ENCODE measurements at regions not wholly inside any gene's neighbourhood (a gene's known extent, or its start where the extent isn't known, plus 50 kb on each side); places are given as distances from the start of the nearest gene placed in this dataset.

DNA sequence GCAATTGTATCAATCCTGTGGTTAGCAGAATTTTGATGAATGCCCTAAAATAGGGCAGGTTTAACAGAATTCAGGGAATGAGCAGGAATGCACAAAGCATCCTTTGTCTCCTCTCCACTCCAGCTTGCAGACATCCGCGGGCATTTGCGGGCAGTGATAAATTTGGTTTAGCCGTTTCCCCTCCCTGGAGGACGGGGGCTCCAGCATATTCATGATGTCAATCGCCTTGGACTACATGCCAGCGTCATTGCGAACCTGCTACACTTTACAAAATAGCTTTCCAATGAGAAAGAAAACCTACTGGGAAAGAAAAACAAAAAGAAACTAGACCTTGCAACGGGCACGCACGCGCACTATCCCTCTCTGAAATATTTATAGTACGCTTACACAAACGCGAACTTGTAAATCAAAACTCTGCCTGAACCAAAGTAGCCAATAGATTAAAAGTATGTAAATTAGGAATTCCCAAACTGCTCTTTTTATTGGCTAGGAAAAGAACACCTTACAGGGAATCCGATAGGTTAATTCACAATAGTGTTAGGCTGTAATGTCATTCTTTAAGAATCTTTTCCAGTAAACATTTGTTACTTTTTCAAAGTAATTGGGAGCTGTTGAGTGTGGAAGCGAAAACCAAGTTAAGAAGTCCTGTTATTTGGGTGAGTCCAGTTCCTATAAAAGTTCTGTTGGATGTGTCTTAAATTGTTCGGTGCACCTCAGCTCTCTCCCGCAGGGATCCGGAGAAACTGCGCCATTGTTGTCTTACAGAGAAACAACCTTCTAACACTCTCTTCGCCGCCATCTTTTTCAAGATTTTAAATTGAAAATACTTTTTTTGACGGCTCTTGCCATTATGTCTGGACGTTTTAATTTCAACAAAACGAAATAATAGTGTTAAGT, 136.7 kb downstream of the HFE start:
- H3K4me3 ChIP-seq (ENCODE audit: low read depth, low read length): peak overlapping the region; percentile 69
- TF ChIP-seq, protein P1, sequence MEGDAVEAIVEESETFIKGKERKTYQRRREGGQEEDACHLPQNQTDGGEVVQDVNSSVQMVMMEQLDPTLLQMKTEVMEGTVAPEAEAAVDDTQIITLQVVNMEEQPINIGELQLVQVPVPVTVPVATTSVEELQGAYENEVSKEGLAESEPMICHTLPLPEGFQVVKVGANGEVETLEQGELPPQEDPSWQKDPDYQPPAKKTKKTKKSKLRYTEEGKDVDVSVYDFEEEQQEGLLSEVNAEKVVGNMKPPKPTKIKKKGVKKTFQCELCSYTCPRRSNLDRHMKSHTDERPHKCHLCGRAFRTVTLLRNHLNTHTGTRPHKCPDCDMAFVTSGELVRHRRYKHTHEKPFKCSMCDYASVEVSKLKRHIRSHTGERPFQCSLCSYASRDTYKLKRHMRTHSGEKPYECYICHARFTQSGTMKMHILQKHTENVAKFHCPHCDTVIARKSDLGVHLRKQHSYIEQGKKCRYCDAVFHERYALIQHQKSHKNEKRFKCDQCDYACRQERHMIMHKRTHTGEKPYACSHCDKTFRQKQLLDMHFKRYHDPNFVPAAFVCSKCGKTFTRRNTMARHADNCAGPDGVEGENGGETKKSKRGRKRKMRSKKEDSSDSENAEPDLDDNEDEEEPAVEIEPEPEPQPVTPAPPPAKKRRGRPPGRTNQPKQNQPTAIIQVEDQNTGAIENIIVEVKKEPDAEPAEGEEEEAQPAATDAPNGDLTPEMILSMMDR (conservative IDR thresholded peaks at IDR 0.05; ENCODE audit: low read depth, low read length): no peak
- peak; percentile 97 for DNase-seq (ENCODE audit: low read depth)

- H3K4me3 ChIP-seq (ENCODE audit: low read depth, low read length): peak overlapping the region; percentile 69
- TF ChIP-seq, protein P1 (conservative IDR thresholded peaks at IDR 0.05; ENCODE audit: low read depth, low read length): no peak
- no peak for DNase-seq (ENCODE audit: low read depth)
Observed at GRCh38 chr6:26224547-26224912, 137.3 kb downstream of the HFE start.

GRCh38 chr6:26224940-26225847, 138.0 kb downstream of the HFE start:
- TF ChIP-seq, protein P1 (conservative IDR thresholded peaks at IDR 0.05; ENCODE audit: low read depth, low read length): no peak
- H3K4me3 ChIP-seq (ENCODE audit: low read depth, low read length): peak overlapping the region; percentile 69
- no peak for DNase-seq (ENCODE audit: low read depth)

GRCh38 chr6:26225848-26226578, 138.8 kb downstream of the HFE start:
- DNase-seq (ENCODE audit: low read depth): no peak
- TF ChIP-seq, protein P1 (conservative IDR thresholded peaks at IDR 0.05; ENCODE audit: low read depth, low read length): no peak
- peak overlapping the region; percentile 69 for H3K4me3 ChIP-seq (ENCODE audit: low read depth, low read length)

DNA sequence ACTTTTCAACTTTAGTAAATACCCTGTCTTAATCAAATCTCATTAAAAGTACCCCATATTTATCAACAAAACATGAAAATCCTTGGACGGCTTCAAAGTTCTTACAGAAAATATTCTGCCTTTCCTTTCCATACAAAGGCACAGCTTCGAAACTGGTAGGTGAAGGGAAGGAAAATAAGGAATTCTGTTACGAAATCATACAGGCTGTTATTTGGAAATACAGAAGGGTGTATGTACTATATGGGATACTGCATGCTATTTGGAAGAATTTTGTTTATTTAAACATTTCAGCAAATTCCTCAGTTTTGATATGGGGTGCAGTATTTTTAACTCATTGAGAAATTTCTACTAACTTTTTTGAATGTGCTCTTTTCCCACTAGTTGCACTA, 138.4 kb upstream of the BTN3A2 start:
- no peak overlapping the region for H3K4me3 ChIP-seq (ENCODE audit: low read depth, low read length)
- TF ChIP-seq, protein P1 (conservative IDR thresholded peaks at IDR 0.05; ENCODE audit: low read depth, low read length): no peak
- DNase-seq (ENCODE audit: low read depth): no peak

DNA sequence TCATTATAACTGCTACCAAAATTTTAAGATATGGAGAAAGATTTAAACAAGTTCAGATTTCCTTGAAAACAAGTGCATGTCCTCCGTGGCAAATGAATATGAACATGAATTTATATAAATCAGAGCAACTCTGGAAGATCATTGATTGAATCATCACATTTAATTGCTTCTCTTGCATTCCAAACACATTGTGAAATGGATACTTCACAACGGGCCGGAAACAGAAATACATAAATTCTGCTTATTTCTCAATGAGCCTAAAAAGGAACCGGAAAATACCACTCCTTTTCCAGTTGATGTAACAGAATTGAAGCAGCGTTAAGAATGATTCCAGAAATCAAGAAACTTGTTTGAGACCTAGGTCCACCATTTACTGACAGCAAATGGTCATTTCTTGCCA, 134.6 kb upstream of the BTN3A2 start:
- TF ChIP-seq, protein P1 (conservative IDR thresholded peaks at IDR 0.05; ENCODE audit: low read depth, low read length): no peak
- DNase-seq (ENCODE audit: low read depth): no peak
- no peak overlapping the region for H3K4me3 ChIP-seq (ENCODE audit: low read depth, low read length)
